Suppressor macrophage treated with lipopolysaccharide for 4 hours (primary cell): ENCODE measurements at regions not wholly inside any gene's neighbourhood (a gene's known extent, or its start where the extent isn't known, plus 50 kb on each side); places are given as distances from the start of the nearest gene placed in this dataset.

Experiments used
- DNase-seq: peaks from one replicate; pipeline ENCODE4 v3.0.0-alpha.2; 2020

DNA sequence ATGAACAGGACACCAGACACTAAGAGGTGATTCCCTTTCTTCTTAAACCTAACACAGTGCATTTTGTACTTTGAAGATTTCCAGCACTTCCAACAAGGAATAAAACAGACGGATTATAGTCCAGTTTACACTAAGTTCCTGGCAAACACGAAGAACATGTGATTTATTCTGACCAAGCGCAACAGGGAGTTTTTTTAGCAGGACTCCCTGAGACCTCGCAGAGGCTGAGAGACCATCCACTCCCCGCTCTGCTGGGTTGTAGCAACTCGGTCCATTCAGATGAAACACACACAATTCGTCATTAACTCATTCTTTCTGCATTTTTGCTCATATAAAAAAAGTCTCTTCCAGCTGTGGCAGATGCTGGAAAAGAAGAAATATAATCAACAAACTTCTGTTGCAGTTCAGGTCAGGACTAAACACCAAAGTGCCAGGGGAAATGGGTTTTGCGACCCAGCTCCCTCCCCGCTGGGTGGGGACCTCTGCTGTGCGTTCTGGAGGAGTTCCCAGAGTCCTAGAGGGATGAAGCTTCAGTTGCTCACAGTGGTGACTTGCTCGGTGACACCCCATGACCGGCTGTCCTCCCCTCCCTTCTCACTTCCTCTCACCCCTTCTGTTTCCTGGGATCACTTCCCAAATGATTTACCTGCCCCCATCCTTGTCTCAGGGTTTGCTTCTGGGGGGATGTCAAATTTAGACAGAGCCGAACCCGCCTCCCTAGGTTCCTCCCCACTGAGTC, 52.5 kb downstream of the KCNF1 start:
- peak; percentile 14 for DNase-seq

DNA sequence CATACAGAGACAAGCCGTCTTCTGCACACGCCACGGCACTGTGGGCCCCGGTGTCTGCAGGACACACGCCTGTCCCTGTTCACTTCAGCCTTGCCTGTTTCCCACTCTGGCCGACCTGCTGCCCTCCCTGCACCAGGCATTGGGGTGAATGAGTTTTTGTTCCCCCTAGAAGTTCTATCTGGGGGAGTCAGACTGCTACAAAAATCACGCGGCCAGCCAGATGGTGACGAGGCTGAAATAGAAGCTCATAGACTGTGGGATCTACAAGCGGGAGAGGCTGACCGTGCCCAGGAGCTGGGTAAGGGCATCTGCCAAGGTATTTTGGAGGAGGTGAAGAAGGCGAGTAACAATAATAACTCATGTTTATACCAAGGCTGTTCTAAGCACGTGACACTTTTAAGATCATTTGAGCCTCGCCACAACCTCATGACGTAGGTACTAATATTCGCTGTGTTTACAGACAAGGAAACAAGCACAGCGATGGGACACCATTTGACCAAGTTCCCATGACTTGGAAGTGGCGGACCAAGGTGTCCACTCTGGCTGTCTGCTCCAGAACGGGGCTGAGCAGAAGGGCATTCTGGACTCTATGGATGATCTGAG, 53.6 kb downstream of the KCNF1 start:
- DNase-seq = no peak

DNA sequence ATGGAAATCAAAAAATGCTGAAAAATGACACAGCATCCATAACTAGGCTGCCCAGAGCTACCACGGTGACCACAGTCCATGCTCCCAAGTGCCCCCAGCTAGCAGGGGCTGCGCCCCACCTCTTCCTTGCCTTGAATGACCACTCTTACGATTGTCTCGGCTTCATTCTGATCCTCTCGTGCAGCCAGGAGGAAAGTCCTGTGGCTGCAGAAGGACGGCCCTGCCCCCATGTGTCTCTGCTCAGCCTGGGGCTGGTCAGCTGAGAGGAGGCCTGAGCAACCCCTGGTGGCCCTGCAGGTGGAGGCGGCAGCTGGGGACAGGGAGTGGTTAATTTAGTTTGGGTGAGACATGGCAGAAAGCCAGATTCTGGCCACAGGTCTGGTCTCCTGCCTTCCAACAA, 54.3 kb downstream of the KCNF1 start:
- DNase-seq = no peak

DNA sequence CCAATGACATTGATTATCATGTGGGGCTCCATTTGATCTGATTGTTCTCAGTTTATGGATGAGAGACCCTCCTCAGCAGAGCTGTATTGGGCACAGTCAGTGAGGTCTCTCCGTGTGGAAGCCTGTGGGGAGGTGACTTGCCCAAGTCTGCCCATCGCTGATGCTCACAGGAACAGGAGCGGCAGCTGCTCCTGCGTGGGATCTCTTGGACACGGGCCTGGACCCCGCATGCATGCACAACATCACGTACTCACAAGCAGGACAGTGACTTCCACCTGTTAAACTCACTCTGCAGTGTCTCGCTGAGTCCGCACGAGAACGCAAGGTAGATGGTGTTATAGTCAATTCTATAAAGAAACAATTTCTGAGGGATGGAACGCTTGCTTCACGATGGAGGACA, 55.0 kb downstream of the KCNF1 start:
- DNase-seq = no peak

DNA sequence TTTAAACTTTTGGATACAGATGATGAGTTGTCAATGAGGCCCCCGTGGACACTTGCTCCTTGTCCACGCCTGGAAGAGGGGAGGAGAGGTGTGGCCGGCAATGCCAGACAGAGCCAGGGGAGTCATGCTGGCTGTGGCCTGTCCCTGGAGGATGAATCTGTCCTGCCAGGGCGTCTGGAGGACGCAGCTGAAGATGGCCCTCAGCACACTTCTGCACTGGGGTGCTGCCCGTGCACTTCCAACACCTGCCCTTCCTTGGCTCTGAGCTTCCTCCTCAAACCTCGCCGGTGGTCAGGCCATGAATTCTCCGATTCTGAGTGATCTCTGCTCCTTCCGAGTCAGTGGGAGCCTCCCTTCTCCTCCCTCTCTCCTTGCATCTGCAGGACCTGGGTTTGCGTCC, 56.4 kb downstream of the KCNF1 start:
- no peak for DNase-seq

DNA sequence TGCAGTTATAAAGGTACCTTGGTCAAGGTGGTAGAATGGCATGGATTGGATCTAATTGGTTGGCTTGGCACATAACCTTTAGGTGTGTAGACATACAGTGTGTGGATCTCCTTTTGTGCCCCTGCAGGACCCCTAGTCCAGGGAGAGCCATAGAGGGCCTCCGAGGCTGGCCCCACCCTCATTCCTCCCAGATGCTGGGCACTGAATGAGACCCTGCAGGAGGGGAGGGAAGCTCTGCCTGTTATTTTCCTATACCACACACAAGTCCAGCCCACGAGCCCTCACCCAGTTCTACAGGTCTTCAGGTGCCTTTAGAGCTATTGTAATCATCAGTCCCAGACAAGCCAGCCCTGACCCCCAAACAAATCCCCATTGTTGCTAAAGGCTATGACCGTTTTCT, 58.9 kb downstream of the KCNF1 start:
- DNase-seq = no peak

DNA sequence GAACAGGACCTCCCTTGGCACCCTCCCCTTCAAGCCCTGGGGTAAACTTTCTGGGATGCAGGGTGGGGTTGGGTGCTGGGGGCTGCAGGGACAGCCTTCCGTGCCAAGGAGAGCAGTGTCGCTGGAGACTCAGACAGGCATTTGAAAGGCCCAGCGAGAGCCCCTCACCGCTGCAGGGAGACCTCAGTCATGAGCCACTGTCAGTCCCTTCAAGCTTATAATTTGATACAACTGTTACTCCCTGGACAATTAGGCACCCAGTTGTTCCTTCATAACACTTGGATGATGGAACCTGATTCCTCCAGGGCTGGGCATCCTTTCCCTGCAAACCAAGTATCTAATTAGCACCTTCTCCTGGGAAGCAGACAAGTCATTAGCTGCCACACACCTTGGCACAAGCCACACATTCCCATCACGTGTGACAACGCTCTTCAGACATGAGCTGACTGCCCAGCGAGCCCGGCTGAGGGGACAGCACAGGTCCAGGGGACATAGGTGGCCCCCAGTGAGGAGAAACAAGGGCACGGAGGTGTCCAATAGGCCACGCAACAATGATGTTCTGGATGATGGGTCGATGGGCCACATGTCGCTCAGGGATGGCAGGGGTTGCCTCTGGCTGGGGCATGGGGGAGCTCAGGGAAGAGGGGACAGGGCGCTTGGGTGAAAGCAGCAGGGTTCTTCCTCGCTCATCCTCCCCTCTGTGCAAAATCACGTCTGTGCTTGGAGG, 59.6 kb downstream of the KCNF1 start:
- no peak for DNase-seq

DNA sequence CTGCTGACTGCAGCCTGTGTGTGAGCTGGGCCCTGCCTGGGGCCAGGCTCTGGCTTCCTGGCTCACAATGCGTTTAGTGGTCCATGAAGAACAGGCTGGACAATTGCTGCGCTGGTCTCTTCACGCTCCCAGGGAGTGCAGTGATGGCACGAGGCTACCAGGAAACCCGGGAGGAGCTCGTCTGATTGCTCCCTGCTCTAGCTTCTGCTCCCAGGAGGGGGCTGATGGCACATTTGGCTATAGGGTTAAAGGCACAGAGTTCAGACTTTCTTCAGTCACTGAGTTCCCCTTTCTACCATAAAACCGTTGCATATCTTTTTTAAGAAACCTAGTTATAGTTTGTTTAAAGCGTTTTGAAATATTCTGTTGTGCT, 60.1 kb downstream of the KCNF1 start:
- peak; percentile 20 for DNase-seq

DNA sequence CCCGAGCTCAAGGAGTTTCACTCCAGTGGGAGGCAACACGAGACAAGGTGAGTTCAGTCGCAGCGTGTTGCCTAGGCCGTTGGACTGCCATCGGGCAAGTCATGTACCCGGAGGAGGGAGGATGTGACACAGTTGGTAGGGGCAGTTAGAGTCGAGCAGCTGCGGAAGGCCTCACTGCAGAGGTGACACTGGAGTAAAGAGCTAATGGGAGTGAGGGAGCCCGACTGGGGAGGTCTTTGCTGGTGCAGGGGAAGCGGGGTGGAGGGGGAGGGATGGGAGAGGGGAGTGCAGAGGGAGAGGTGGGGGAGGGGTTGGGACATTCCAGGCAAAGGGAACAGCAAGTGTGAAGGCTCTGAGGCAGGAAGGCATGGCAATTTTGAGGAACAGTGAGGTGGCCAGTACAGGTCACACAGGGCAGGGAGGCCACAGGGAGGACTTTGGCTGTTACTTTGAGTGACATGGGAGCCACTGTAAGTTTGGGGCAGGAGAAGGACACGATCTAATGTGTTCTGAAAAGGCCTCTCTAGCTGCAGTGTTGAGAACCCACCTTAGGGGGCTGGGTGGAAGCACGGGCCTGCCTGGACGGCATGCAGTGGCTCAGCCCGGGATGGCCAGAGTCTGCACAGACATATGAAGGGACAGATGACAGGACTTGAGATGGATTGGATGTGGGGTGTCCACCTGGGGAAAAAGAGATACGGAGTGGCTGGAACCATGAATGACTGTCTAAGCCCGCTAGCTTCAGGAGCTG, 61.1 kb downstream of the KCNF1 start:
- no peak for DNase-seq

DNA sequence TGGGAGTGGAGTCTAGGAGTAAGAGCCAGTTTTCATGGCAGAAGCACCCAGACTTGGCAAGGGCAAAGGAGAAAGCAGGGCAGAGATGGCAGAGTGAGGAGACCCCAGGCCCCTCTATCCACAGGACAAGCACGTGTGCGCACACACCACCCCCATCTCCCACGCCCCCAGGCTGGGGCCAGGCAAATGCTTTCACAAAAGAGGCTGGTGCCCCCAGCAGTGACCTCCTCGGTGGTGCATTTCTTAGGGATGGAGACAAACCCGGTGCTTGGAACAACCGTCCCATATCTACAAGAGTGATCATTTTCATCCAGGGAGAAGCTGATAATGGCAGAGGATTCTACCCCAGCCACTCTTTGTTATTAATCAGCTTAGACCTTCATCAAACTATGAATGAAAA, 62.0 kb downstream of the KCNF1 start:
- DNase-seq = no peak

DNA sequence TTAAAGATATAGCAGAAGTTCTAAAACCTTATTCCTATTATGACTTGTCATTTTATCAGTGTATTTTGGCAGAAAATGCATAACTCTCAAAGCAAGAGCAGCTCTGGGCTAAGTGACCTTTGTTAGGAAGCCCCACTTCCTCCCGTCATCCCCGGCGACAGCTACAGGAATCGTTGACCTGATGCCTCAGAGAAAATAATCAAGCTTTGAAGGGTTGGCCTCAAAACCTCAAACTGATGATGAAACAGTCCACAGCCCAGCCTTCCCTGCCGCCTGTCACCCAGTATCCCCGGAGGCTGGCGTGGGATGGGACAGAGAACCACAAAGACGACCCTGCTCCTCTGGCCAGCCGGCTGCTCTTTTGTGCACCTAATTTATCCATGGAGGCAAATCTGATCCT, 65.3 kb downstream of the KCNF1 start:
- DNase-seq = peak; percentile 35

DNA sequence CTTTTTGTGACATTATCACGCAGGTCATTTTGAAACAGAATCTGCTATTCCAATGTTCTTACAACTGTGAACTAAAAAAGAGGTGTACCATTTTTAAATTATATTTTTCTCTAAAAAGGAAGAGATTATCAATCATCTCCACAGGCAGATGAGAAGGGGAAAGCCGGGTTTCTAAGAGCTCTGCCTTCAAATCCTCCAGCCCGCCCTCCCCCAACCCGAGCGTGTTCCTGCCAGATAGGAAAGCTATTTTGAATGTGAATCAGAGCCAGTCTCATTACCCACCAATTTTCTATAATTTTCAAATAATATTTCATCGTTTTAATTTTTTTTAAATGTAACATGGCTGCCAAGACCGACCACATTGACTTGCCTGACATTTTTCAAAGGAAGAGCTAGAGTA, 65.9 kb downstream of the KCNF1 start:
- DNase-seq = no peak

DNA sequence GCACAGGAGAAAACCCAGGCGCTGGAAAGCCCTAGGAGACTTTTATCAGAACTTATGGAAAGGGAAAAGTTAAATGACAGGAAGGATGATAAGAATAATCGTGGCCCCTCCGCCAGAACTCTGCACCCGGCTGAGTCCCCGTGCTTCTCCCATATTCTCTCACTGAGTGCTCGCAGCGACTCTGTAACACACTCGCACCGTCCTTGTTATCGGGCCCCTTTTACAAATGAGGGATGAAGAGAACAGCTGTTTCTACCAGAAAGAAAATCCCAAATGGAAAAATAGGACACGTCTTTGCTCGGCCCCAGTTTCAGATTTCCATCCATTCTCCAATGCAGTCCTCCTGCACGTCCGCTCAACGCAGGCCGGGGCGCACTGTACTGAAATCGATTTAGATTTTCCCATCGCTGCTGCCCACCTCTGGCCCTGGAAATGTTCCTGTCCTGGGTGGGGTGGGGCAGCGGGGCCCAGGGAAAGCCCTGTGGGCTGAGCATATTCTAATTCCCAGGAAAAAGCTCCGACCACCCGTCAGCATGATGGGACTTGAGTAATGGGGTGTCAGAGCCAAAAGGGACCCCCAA, 66.4 kb downstream of the KCNF1 start:
- no peak for DNase-seq

DNA sequence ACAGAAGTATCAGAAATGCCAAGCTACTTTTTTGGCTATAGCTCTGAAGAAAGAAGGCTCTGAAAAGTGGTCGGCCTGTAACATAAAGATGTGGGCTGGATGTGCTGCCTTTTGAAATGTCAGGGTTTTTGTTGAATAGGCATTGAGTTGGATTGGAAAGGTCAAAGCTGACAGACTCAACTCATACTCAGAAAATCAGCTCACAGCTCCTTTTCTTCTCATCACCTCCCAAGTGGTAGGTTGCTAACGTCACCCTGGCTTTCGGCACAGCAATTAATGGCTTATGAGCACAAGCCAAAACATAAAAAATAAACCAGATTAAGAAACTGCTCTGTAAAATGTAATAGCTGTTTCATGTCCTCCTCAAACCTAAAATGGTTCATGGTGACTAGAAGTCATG, 68.3 kb downstream of the KCNF1 start:
- DNase-seq = no peak

DNA sequence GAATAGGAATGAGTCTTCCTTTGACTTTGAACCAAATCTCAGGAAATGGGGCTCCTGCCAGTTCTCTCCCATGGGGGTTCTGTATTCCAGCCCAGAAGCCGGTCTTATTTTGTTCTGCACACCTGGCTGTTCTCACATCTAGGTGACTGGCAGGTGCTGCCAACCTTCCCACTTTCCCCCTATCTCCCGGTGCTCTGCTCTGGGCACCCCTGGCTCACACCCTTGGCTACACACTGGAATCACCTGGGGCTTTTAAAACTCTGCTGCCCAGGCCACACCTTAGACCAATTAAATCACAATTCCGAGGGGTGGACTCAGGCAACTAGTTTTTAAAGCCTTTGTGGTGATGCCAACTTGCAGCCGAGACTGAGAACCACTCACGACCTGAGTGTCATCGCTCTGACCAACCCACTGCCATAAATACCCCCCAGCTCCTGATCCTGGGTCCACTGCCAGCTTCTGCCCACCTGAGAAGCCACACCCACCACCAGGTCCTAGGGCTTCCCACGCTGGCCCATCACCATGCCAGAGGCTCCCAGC, 69.2 kb downstream of the KCNF1 start:
- no peak for DNase-seq

DNA sequence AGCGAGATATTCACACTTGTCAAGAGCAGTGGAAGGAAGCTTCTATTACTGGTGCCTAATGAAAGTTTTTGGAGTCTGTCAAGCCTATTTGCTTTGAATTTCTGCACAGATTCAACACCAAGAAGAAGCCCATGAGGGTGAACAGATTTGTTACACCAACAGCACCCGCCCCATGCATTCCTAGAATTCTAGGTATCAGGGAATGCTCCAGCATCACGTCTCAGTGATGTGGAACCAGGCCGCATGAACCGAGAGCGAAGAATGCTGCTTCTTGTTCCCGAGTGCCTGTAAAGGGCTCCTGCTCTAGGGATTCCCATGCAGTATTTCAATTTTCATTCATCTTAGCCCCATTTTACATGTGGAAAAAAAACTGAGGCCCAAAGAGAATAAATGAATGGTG, 69.7 kb downstream of the KCNF1 start:
- DNase-seq = no peak

DNA sequence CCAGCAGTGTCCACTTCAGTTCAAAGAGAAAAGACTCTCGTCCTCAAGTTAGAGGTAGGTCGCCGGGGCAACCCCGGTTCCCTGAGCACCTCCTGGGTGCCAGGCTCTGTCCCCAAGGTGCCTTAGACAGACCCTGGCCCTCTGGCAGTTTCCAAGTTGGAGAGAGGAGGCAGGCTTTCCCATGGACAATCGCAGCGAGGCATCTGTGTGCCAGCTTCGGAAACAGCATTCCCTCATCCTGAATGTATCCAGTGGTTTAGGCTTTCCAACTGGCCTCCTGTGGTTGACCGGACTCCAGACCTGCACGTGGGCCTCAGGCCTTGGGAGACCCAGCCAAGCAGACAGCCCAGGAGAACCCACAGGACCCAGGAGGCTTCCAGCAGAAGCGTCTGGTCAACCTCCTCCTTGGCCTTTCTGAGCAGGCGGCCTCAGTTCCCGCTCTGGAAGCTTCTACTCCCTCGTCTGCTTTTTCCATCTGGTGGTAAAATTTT, 70.3 kb downstream of the KCNF1 start:
- DNase-seq = no peak

DNA sequence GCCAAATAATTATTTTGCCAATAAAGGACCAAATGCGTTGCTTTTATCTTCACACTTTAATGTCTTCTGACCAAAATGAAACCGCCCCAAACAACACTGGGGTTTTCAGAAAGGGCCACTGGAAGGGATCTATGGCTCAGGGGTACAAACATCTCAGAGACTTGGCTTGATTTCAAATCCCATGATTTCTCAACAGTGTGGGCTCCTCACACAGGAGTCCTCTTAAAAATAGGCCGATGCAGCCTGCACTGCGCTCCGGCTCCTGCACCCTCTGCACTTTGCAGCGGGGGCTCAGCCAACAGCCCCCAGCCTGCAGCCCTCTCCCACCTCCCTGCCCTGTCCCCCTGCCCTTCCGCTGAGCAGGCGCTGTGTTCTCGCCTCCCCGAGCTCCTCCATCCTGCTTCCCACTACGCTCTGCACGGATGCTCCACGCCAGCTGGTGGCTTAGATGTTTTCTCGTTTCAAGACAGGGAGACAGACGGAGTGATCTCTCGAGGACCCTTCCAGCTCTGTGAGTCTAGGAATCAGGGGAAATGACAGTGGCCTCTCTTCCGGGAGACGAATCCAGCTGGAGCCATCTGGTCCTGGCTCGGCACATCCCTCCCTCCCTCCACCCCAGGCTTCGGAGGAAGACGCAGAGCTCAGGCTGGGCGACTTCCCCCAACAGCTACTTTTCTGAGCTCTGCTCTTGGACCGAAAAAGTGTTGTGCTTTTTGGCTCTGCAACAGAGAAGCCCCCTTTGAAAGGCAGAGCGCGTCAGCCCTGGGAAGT, 71.4 kb downstream of the KCNF1 start:
- DNase-seq = no peak

DNA sequence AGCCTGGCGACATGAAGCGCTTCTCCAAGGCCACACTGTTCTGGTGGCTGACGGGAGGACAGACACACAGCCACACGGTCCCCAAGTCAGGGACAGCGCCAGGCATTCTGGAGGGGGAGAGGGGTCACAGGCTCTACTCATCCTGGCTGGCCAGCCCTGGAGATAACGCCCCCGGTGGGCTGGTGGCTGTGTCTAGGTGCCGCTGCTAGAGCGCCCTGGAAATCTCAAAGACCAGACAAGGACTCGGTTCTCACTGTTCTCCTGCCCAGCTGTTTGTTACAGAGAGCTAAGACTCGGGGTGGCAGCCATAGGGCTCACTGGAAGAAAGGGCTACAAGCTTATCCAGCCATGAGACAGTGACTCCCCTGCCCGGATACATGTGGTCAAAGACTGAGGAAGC, 72.0 kb downstream of the KCNF1 start:
- DNase-seq = no peak

DNA sequence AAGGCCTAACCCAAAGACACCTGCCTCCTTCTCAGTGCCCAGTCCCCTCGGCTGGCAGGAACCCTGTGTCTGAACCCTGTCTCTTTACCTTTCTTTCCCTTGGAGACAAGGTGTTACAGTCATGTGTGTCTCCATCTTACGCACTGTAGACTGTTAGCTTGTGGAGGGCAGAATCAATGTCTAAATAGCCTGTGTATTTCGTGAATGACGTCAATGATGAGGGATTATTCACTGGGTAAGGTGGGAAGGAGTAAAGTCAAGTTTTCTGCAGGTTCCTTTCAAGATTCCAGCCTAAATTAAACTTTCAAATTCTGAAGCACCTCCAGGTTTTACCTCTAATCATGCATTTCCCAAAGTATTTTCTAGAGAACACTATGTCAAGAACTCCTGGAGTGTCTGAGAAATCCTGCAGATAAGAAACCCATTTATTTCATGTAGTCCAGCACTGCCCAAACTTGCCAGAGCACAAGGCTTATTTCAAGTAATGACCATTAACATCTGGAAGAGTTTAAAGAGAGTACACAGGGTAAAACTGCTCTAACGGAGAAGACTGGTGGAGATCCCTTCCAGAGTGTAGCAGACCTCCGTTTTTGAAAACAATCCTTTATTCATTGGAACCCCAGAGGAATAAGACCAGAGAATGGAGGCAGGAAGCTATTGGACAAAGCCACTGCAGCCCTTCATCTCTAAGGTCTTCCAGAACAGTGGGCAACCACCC, 72.8 kb downstream of the KCNF1 start:
- no peak for DNase-seq

DNA sequence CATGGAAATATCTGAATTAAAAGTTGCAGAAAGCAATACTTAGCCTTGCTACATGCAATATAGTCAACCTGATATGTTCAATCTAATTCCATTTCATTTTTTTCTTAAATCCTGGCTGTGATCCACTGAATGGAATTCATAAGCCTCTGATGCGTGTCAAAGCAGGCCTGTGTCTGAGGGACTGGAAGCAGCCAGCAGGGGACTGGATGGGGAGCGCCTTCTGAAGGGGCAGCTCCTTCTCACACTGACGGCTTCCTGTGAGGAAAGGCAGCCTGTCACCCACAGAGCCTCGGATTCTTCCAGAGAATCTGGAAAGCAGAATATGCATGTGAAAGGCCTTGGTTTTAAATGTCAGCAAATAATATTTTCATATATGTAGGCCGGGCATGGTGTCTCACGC, 73.5 kb downstream of the KCNF1 start:
- DNase-seq = no peak
